ENCODE measurements at regions not wholly inside any gene's neighbourhood (a gene's known extent, or its start where the extent isn't known, plus 50 kb on each side); places are given as distances from the start of the nearest gene placed in this dataset.
"Not testable (repeated sequence)": the region's sequence is repeated elsewhere in the genome, so short reads cannot be mapped to it uniquely, and the experiment has no call there.

GRCh38 chr4:134698831-134699230 is 497.2 kb upstream of the PABPC4L start:
- not testable (repeated sequence) for DNase-seq

GRCh38 chr4:134695433-134695832 is 493.8 kb upstream of the PABPC4L start:
- no peak for DNase-seq

DNA sequence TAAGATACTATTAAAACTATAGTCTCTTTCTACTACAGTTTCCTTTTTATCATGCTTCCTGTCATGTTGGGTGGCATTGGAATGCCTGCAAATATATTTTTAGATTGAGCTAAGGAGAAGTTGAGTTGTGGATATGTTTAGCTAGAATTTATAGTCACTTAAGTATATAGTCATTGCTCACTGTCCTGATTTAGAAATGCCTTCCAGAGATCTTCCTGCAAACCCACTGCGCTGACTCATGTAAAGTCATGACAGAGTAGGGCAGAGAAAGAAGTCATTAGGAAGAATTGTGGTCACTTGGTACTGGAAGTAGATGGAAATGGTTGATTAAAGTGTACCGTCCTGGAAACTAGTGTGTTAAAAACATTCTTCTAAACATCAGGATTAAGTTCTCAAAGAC is 490.3 kb upstream of the PABPC4L start:
- DNase-seq, result no peak

GRCh38 chr4:134687646-134688628 is 486.3 kb upstream of the PABPC4L start:
- no peak for DNase-seq

- DNase-seq, result no peak
These were observed 475.7 kb upstream of the PABPC4L start for GRCh38 chr4:134677209-134677814.

DNA sequence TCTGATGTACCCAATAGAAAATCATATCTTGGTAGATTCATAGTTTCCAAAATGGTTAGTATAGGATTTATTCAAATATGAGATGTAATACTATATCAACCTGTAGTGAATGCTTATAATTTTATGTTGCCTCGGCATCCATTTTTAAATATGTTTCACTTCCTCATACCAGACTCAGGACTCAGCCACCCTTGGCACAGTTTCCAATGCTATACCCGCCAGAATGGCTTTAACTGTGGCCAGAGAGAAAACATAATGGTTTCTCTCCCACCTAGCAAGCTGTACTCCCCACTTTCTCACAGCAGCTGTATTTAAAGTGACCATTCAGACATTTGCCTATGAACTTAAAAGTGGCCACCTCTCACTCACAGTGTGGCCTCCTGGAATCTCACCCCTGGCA is 466.6 kb upstream of the PABPC4L start:
- DNase-seq, result no peak

DNA sequence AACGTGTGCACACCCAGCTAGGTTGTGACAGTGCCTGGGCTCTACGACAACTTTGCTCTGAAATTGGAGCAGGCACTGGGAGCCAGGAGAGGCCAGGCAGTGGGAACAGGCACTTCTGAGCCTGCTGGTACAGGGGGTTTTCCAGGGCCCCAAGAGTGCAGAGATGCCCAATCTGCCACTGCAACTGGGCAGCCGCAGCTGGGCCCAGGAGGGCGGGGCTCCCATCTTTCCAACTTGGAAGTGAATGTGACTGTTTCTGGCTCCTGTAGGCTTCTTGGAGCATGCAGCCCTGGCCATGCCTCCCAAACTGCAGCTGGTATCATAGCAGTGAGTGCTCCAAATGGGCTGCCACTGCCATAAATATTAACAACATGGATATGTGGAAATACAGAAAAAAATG is 465.1 kb upstream of the PABPC4L start:
- no peak for DNase-seq

- no peak for DNase-seq
These were observed 463.8 kb upstream of the PABPC4L start for GRCh38 chr4:134665429-134665828.

GRCh38 chr4:134663742-134664141 is 462.2 kb upstream of the PABPC4L start:
- DNase-seq, result no peak

- peak; percentile 7 for DNase-seq
These were observed 448.9 kb upstream of the PABPC4L start for GRCh38 chr4:134650461-134650860.

DNA sequence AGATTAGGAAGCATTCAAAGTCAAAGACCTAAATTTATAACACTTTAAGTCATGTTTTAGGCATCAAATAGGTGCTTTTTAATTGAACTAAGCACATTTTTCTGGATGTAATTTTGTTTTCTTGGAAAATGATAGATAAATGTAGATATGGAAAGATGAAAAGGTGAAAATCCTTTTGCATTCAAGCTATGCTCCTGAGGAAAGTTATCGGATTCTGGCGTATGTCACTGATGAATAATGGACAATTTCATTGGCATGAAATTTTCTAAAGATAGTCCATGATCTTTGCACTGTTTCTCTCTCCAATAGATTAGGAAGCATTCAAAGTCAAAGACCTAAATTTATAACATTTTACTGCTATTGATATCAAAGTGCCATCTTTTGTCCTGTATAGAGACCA is 444.2 kb upstream of the PABPC4L start:
- DNase-seq, result no peak

GRCh38 chr4:134636338-134637051 is 434.9 kb upstream of the PABPC4L start:
- no peak for DNase-seq

- DNase-seq, result no peak
These were observed 432.7 kb upstream of the PABPC4L start for GRCh38 chr4:134634301-134634700.

GRCh38 chr4:134632056-134632455 is 430.5 kb upstream of the PABPC4L start:
- DNase-seq, result no peak

GRCh38 chr4:134628066-134628465 is 426.5 kb upstream of the PABPC4L start:
- no peak for DNase-seq

DNA sequence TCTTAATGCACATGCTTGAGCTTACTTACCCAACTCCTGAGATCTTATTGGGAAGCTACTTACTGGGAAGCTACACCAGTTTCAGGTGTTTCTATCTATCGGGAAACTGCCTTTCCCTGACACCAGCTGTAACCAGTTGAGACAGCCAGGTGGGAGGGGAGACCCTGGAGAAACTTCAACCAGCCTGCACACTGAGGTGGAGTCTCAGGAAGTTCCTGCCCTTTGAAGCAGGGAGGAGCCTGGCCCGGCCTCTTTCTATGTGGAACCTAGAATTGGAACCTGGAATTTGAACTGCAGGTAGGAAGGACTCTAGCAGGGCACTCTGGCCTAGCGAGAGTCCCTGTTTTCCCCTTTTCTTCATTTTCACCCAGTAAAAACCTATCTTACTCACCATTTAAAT is 425.8 kb upstream of the PABPC4L start:
- no peak for DNase-seq

DNA sequence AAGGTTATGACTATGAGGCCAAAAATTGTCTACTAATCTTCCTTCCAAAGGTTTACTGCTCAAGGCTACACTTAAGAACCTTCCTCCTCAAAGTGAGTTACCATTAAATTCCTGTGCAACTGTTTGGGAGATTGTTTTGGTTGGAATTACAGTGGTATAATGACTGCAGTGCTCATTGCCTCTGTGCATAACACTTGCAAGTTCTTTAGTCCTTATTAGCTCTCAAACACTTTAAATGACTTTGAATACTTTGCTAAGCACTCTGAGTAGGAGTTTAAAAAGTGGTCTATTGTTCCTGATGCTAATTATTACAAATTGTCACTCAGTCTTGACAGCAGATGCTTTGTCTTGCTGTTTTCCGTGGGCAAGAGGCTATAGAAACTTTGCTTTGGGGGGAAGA is 422.8 kb upstream of the PABPC4L start:
- DNase-seq, result no peak

GRCh38 chr4:134622626-134623575 is 421.3 kb upstream of the PABPC4L start:
- DNase-seq, result not testable (repeated sequence)

DNA sequence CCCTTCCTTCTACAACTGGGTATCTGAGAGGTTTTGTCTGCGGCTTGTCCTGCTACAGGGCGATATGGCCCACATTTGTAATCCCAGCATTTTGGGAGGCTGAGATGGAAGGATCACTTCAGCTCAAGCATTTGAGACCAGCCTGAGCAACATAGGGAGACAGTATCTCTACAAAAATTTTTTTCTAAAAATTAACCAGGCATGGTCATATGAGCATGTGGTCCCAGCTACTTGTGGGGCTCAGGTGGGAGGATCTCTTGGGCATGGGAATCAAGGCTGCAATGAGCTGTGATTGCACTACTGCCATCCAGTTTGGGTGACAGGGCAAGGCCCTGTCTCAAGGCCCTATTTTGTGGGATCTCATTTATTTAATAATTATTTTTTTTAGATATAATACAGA is 420.6 kb upstream of the PABPC4L start:
- DNase-seq, result no peak

DNA sequence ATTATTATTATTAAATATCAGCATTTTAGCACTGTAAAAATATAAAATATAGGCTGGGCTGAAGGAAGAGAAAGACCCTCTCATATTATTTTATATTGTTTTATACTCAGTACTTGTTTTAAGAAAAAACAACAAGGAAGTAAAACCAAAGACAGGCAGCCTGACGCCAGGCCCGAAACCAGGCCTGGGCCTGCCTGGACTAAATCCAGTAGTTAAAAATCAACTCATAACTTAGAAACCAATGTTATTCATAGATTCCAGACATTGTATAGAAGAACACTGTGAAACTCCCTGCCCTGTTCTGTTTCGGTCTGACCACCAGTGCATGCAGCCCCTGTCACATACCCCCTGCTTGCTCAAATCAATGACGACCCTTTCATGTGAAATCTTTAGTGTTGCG is 420.1 kb upstream of the PABPC4L start:
- not testable (repeated sequence) for DNase-seq

GRCh38 chr4:134610956-134611355 is 409.4 kb upstream of the PABPC4L start:
- DNase-seq, result no peak

GRCh38 chr4:134610172-134610571 is 408.6 kb upstream of the PABPC4L start:
- no peak for DNase-seq
